ENCODE measurements at regions not wholly inside any gene's neighbourhood (a gene's known extent, or its start where the extent isn't known, plus 50 kb on each side); places are given as distances from the start of the nearest gene placed in this dataset.

DNA sequence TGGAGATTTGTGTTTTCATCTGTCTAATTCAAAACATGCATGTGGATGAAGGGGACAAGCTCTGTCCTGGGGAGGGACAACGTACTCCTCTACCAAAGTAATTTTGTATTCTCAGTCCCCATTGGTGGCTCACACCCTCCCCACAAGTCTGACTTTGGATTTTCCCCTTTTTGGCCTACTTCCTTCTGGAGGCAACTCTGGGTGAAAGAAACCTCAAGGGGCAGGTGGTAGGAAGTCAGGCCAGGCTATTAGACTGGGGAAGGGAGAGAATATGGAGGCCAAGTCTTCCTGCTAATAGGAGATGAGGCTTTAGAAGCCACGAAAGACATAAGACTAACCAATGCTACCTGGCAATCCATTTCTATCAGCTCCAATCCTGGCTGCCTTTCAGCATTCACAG lies 124.9 kb upstream of the RASGRP1 start:
- Histone ChIP-seq H2AFZ (ENCODE audit: low read length) (no peak overlapping the region), H3K79me2 (ENCODE audit: insufficient read depth, low read length) (no peaks in the 10 kb centered on the region), H3K27me3 (ENCODE audit: control insufficient read depth in 1 of 2, insufficient read depth in 2 of 2, low read length in 2 of 2) (no peaks in the 10 kb centered on the region; a peak in 2 of 5 replicates), H3K36me3 (replicated peaks in 1 of 2; ENCODE audit: control insufficient read depth in 1 of 2, insufficient read depth in 2 of 2, low read length in 2 of 2) (no peaks in the 10 kb centered on the region), H3K9ac (ENCODE audit: insufficient read depth, low read depth, low read length) (no peak overlapping the region), H3K4me1 (ENCODE audit: insufficient read depth, low read length) (no peaks in the 10 kb centered on the region), H3K9me3 (ENCODE audit: low read length) (no peaks in the 10 kb centered on the region), H3K4me3 (replicated peaks in 1 of 3; ENCODE audit: insufficient read depth in 1 of 3, low read depth in 2 of 3, low read length in 3 of 3) (no peak overlapping the region), H3K27ac (ENCODE audit: extremely low read length, insufficient read depth, low read length) (no peak overlapping the region), H4K20me1 (ENCODE audit: insufficient read depth, low read length) (no peaks in the 10 kb centered on the region), H3K4me2 (ENCODE audit: low read depth, low read length) (no peak overlapping the region)
- in situ Hi-C loops (cut with HindIII; ENCODE audit: extremely low pct_ligation_motif_present, low pct_unique_long_range_greater_than_20kb) (loop anchor here (5.0 to 25.0 kb wide), 3 partner anchors 215 to 677 kb away; no protein-coding TSS in a partner anchor), intact Hi-C loops (cut with micrococcal nuclease; ENCODE audit: unreplicated experiment) (no loop called here)
- BruUV-seq (replicated peaks) = no TSS peak
- no peak for TF ChIP-seq CAMTA2 (CRISPR knock-in tag; IDR thresholded peaks at IDR 0.05; ENCODE audit: borderline replicate concordance)
- no peak for TF ChIP-seq RAD21 (CRISPR knock-in tag; IDR thresholded peaks at IDR 0.05)
- no peak for TF ChIP-seq ZMYM4 (CRISPR knock-in tag; IDR thresholded peaks at IDR 0.05)
- no peak for TF ChIP-seq CREB1 (IDR thresholded peaks at IDR 0.05)
- no peak for TF ChIP-seq CREB1 (CRISPR knock-in tag; IDR thresholded peaks at IDR 0.05)
- no peak for ATAC-seq
- 6% methylated on average over 2 of the region's 2 CpGs for WGBS (ENCODE audit: low lambda C conversion rate)
- ChIA-PET CTCF (ENCODE audit: low intra/inter-chr PET ratio, low total read pairs) (no interaction called here), POLR2A (no interaction called here)
- DNase-seq (ENCODE audit: low spot score) = no peak
- FAIRE-seq = no peak

DNA sequence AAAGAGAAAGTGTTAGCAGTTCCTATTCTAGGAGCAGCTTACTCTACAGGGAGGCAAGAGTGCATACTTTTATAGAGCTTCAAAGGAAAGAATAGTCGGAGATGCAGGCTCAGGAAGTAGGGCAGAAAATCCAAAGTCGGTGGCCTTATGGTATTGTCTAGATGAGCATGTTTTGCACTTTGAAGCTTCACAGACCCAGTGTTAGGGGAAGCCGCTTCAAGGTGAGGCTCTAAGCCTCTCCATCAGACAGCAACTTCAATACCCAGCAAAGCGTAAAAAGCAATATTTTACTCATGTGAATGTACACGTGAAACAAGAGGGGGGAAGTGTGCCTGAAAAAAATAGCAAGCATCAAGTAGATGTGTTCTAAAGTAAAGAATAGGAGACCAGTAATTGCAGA lies 125.6 kb upstream of the RASGRP1 start:
- ATAC-seq = no peak
- H3K79me2 ChIP-seq (ENCODE audit: insufficient read depth, low read length) = no peaks in the 10 kb centered on the region
- in situ Hi-C loops (cut with HindIII; ENCODE audit: extremely low pct_ligation_motif_present, low pct_unique_long_range_greater_than_20kb) = loop anchor here (25.0 kb wide), 1 partner anchor 678 kb away; no protein-coding TSS in a partner anchor
- H3K9me3 ChIP-seq (ENCODE audit: low read length) = no peaks in the 10 kb centered on the region
- intact Hi-C loops (cut with micrococcal nuclease; ENCODE audit: unreplicated experiment) = loop anchor here (2.0 kb wide), 1 partner anchor 249 kb away; no protein-coding TSS in a partner anchor
- no peak overlapping the region for H3K9ac ChIP-seq (ENCODE audit: insufficient read depth, low read depth, low read length)
- DNase-seq (ENCODE audit: low spot score) = no peak
- H3K27ac ChIP-seq (ENCODE audit: extremely low read length, insufficient read depth, low read length) = no peak overlapping the region
- no peaks in the 10 kb centered on the region for H3K4me1 ChIP-seq (ENCODE audit: insufficient read depth, low read length)
- no peak overlapping the region for H3K4me2 ChIP-seq (ENCODE audit: low read depth, low read length)
- no peaks in the 10 kb centered on the region for H4K20me1 ChIP-seq (ENCODE audit: insufficient read depth, low read length)
- no peak overlapping the region for H3K4me3 ChIP-seq (replicated peaks in 1 of 3; ENCODE audit: insufficient read depth in 1 of 3, low read depth in 2 of 3, low read length in 3 of 3)
- POLR2A ChIA-PET = no interaction called here
- 39% methylated on average over 5 of the region's 5 CpGs for WGBS (ENCODE audit: low lambda C conversion rate)
- BruUV-seq (replicated peaks) = no TSS peak
- H2AFZ ChIP-seq (ENCODE audit: low read length) = no peak overlapping the region
- FAIRE-seq = no peak
- H3K36me3 ChIP-seq (replicated peaks in 1 of 2; ENCODE audit: control insufficient read depth in 1 of 2, insufficient read depth in 2 of 2, low read length in 2 of 2) = no peaks in the 10 kb centered on the region
- H3K27me3 ChIP-seq (ENCODE audit: control insufficient read depth in 1 of 2, insufficient read depth in 2 of 2, low read length in 2 of 2) = no peaks in the 10 kb centered on the region; a peak in 2 of 5 replicates
- CTCF ChIA-PET (ENCODE audit: low intra/inter-chr PET ratio, low total read pairs) = no interaction called here
- TF ChIP-seq ZBTB42 (CRISPR knock-in tag; IDR thresholded peaks at IDR 0.05) (no peak), TBP (CRISPR knock-in tag; IDR thresholded peaks at IDR 0.05) (no peak), SOX6 (IDR thresholded peaks at IDR 0.05) (no peak), SOX6 (CRISPR knock-in tag; IDR thresholded peaks at IDR 0.05) (no peak), BORCS8-MEF2B (CRISPR knock-in tag; IDR thresholded peaks at IDR 0.05) (no peak), KLF16 (CRISPR knock-in tag; IDR thresholded peaks at IDR 0.05) (no peak), ZNF644 (CRISPR knock-in tag; IDR thresholded peaks at IDR 0.05; ENCODE audit: low read depth) (no peak), ZMYM4 (CRISPR knock-in tag; IDR thresholded peaks at IDR 0.05) (no peak), CBX1 (IDR thresholded peaks at IDR 0.05; ENCODE audit: low read depth) (no peak), REPIN1 (CRISPR knock-in tag; IDR thresholded peaks at IDR 0.05; ENCODE audit: borderline replicate concordance, low read depth) (no peak), ZNF225 (CRISPR knock-in tag; IDR thresholded peaks at IDR 0.05) (no peak), ARID2 (CRISPR knock-in tag; IDR thresholded peaks at IDR 0.05; ENCODE audit: borderline replicate concordance) (no peak), ZFP37 (CRISPR knock-in tag; IDR thresholded peaks at IDR 0.05; ENCODE audit: borderline replicate concordance) (no peak)
- TF ChIP-seq, protein P1, sequence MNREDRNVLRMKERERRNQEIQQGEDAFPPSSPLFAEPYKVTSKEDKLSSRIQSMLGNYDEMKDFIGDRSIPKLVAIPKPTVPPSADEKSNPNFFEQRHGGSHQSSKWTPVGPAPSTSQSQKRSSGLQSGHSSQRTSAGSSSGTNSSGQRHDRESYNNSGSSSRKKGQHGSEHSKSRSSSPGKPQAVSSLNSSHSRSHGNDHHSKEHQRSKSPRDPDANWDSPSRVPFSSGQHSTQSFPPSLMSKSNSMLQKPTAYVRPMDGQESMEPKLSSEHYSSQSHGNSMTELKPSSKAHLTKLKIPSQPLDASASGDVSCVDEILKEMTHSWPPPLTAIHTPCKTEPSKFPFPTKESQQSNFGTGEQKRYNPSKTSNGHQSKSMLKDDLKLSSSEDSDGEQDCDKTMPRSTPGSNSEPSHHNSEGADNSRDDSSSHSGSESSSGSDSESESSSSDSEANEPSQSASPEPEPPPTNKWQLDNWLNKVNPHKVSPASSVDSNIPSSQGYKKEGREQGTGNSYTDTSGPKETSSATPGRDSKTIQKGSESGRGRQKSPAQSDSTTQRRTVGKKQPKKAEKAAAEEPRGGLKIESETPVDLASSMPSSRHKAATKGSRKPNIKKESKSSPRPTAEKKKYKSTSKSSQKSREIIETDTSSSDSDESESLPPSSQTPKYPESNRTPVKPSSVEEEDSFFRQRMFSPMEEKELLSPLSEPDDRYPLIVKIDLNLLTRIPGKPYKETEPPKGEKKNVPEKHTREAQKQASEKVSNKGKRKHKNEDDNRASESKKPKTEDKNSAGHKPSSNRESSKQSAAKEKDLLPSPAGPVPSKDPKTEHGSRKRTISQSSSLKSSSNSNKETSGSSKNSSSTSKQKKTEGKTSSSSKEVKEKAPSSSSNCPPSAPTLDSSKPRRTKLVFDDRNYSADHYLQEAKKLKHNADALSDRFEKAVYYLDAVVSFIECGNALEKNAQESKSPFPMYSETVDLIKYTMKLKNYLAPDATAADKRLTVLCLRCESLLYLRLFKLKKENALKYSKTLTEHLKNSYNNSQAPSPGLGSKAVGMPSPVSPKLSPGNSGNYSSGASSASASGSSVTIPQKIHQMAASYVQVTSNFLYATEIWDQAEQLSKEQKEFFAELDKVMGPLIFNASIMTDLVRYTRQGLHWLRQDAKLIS (CRISPR knock-in tag; IDR thresholded peaks at IDR 0.05) = no peak
